Fibroblast of villous mesenchyme (primary cell): ENCODE measurements at regions not wholly inside any gene's neighbourhood (a gene's known extent, or its start where the extent isn't known, plus 50 kb on each side); places are given as distances from the start of the nearest gene placed in this dataset.
A peak's percentile ranks its signal among the peaks of the same experiment; 100 is the strongest.

Experiments
- DNase-seq: peaks from one replicate; pipeline ENCODE4 v3.0.0-alpha.2; 2010; ENCODE audit warnings: low read depth
- H3K4me3 ChIP-seq: 2 replicates; pipeline ENCODE4 v1.5.1; 2011; ENCODE audit warnings: low read depth, mild to moderate bottlenecking, low read length
- TF ChIP-seq, protein P1 (sequence below): IDR thresholded peaks from 2 replicates; pipeline ENCODE4 v1.5.1; 2012; ENCODE audit warnings: low read depth, mild to moderate bottlenecking, low read length; ENCODE audit not compliant: insufficient read depth

DNA sequence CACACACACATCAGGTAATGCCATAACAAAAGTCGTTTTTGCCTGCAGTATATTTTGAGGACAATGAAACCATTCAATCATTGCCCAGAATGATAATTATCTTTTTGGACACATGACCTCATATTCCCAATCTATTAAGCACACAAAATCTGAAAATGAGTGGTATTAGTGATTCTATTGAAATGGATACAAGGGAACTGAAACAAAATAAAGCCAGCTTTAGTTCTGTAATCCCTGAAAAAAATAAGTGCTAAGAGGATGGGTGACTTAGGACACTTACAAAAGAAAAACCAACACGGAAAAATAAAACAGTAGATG, 128.3 kb upstream of the MAF start:
- TF ChIP-seq, protein P1, sequence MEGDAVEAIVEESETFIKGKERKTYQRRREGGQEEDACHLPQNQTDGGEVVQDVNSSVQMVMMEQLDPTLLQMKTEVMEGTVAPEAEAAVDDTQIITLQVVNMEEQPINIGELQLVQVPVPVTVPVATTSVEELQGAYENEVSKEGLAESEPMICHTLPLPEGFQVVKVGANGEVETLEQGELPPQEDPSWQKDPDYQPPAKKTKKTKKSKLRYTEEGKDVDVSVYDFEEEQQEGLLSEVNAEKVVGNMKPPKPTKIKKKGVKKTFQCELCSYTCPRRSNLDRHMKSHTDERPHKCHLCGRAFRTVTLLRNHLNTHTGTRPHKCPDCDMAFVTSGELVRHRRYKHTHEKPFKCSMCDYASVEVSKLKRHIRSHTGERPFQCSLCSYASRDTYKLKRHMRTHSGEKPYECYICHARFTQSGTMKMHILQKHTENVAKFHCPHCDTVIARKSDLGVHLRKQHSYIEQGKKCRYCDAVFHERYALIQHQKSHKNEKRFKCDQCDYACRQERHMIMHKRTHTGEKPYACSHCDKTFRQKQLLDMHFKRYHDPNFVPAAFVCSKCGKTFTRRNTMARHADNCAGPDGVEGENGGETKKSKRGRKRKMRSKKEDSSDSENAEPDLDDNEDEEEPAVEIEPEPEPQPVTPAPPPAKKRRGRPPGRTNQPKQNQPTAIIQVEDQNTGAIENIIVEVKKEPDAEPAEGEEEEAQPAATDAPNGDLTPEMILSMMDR, result no peak
- H3K4me3 ChIP-seq, result no peak overlapping the region
- DNase-seq, result no peak

- TF ChIP-seq, protein P1, result no peak
- no peak for DNase-seq
- H3K4me3 ChIP-seq, result no peak overlapping the region
Observed at GRCh38 chr16:79728048-79728922, 127.7 kb upstream of the MAF start.

GRCh38 chr16:79726902-79727301, 126.4 kb upstream of the MAF start:
- TF ChIP-seq, protein P1, result no peak
- H3K4me3 ChIP-seq, result no peak overlapping the region

GRCh38 chr16:79725051-79725450, 124.5 kb upstream of the MAF start:
- no peak overlapping the region for H3K4me3 ChIP-seq
- no peak for DNase-seq
- TF ChIP-seq, protein P1, result no peak

More at GRCh38 chr16:79726902-79727301, 126.4 kb upstream of the MAF start:
- no peak for DNase-seq

DNA sequence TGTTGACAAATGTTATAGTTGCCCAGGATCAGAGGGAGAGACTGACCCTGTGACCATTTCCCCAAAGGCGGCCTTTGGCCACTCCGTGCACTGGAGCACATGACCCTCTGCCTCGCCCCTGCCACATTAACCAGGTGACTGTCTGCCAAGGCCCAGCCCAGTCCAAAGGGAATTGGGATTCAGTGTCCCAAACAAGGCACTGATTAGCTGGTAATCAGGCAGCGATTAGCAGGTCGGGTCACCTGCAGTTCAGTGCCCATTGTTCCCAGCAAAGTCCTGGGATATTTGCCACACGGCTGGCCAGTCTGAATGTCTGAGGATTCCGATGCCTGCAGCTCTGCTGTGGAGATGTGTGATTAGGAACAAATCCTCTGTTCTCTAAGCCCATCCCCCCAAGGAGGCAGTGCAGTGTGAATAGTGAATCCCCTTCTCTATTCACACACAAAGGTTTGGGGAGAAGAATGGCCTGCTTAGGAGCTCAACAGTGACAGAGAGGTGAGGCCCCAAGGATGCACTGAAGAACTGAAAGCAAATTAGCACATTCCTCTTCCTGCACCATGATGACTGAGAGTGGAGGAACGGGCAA, 123.1 kb upstream of the MAF start:
- TF ChIP-seq, protein P1, result no peak
- DNase-seq, result no peak
- H3K4me3 ChIP-seq, result no peak overlapping the region

GRCh38 chr16:79721270-79721669, 120.7 kb upstream of the MAF start:
- TF ChIP-seq, protein P1, result no peak
- peak; percentile 28 for DNase-seq
- H3K4me3 ChIP-seq, result no peak overlapping the region
